Chondrocyte (in vitro differentiated cells): ENCODE measurements at regions not wholly inside any gene's neighbourhood (a gene's known extent, or its start where the extent isn't known, plus 50 kb on each side); places are given as distances from the start of the nearest gene placed in this dataset.
"Not testable (repeated sequence)": the region's sequence is repeated elsewhere in the genome, so short reads cannot be mapped to it uniquely, and the experiment has no call there.

Experiments
- DNase-seq: peaks from one replicate; pipeline ENCODE4 v3.0.0; 2021; ENCODE audit warnings: mixed read lengths, low spot score
- H3K27ac Mint-ChIP-seq: one replicate; pipeline ENCODE4 v1.8.0; 2021; ENCODE audit warnings: mild to moderate bottlenecking, moderate library complexity, mixed read lengths; ENCODE audit not compliant: unreplicated experiment
- H3K27me3 Mint-ChIP-seq: 2 replicates; pipeline ENCODE4 v1.8.0; 2021; ENCODE audit warnings: low read depth, mixed read lengths
- H3K36me3 Mint-ChIP-seq: 2 replicates; pipeline ENCODE4 v1.8.0; 2021; ENCODE audit warnings: low read depth, mixed read lengths
- H3K4me1 Mint-ChIP-seq: 2 replicates; pipeline ENCODE4 v1.8.0; 2021; ENCODE audit warnings: low read depth, mild to moderate bottlenecking, mixed read lengths
- H3K4me3 Mint-ChIP-seq: one replicate; pipeline ENCODE4 v1.8.0; 2021; ENCODE audit warnings: mild to moderate bottlenecking, moderate library complexity, mixed read lengths; ENCODE audit not compliant: unreplicated experiment
- H3K9me3 Mint-ChIP-seq: 2 replicates; pipeline ENCODE4 v1.8.0; 2021; ENCODE audit warnings: low read depth, mixed read lengths
- TF ChIP-seq, protein P1 (sequence below): fragments of 200-600 bp; sonication (generic); IDR thresholded peaks from 2 replicates; pipeline ENCODE4 v1.5.0; 2021; ENCODE audit warnings: antibody characterized with exemption, mild to moderate bottlenecking, moderate library complexity

DNA sequence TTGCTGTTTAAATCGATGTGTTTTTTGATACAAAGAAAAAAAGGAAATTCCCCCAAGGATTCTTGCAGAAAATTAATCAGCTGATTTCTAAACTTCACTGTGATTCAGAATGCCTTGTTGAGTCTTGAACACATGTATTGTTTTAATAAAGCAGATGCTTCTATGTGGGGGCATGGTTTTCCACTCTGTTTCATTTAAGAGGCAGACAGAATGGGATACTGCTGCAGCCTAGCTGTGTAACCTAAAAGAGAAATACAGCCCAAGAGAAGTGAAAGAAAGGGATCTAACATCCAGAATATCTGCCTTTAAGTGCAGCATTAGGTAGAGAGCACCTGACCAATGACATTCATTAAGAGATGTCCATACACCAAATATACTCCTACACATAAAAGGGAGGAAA is 365.1 kb upstream of the CCNH start:
- Mint-ChIP-seq H3K4me1 (peaks cover 4% of the 10 kb centered on the region), H3K4me3 (no peak overlapping the region), H3K27ac (no peak overlapping the region), H3K9me3 (no peaks in the 10 kb centered on the region), H3K36me3 (no peaks in the 10 kb centered on the region), H3K27me3 (peaks cover 29% of the 10 kb centered on the region)
- DNase-seq: no peak
- TF ChIP-seq, protein P1, sequence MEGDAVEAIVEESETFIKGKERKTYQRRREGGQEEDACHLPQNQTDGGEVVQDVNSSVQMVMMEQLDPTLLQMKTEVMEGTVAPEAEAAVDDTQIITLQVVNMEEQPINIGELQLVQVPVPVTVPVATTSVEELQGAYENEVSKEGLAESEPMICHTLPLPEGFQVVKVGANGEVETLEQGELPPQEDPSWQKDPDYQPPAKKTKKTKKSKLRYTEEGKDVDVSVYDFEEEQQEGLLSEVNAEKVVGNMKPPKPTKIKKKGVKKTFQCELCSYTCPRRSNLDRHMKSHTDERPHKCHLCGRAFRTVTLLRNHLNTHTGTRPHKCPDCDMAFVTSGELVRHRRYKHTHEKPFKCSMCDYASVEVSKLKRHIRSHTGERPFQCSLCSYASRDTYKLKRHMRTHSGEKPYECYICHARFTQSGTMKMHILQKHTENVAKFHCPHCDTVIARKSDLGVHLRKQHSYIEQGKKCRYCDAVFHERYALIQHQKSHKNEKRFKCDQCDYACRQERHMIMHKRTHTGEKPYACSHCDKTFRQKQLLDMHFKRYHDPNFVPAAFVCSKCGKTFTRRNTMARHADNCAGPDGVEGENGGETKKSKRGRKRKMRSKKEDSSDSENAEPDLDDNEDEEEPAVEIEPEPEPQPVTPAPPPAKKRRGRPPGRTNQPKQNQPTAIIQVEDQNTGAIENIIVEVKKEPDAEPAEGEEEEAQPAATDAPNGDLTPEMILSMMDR: no peak

DNA sequence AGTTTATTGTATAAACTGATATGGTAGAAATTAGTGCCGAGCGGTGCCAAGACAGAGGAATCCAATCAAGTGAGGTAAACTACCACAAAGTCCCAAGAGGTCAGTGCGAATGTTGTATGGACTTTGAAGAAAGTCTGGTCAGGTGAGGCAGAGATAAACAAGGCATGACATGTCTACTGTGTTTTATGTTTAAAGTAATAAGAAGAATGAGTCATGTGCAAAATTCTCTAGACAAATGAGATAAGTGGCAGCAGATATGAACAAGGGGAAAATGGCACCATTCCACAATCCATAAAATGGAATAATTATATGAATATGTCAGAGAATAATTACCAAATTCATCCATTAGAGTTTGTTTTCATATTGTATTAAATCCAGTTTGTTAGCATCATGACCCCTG is 364.1 kb upstream of the CCNH start:
- Mint-ChIP-seq H3K9me3 (no peaks in the 10 kb centered on the region), H3K27me3 (peaks cover 24% of the 10 kb centered on the region), H3K27ac (no peak overlapping the region), H3K4me3 (no peak overlapping the region), H3K36me3 (no peaks in the 10 kb centered on the region), H3K4me1 (peaks cover 4% of the 10 kb centered on the region)
- DNase-seq: no peak
- TF ChIP-seq, protein P1: no peak

DNA sequence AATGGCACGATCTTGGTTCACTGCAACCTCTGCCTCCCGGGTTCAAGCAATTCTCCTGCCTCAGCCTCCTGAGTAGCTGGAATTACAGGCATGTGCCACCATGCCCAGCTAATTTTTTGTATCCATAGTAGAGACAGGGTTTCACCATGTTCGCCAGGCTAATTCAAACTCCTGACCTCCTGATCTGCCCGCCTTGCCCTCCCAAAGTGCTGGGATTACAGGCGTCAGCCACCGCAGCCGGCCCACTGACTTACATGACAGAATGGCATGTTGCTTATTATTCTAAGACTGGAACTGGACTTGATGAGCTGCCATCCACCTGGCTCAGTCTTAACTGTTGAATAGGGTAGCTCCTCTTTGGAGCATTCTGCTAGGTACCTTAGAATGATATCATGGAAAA is 363.6 kb upstream of the CCNH start:
- not testable (repeated sequence) for DNase-seq, H3K4me1 Mint-ChIP-seq, H3K36me3 Mint-ChIP-seq, H3K27ac Mint-ChIP-seq, H3K9me3 Mint-ChIP-seq, H3K4me3 Mint-ChIP-seq
- peaks cover 20% of the 10 kb centered on the region for H3K27me3 Mint-ChIP-seq

DNA sequence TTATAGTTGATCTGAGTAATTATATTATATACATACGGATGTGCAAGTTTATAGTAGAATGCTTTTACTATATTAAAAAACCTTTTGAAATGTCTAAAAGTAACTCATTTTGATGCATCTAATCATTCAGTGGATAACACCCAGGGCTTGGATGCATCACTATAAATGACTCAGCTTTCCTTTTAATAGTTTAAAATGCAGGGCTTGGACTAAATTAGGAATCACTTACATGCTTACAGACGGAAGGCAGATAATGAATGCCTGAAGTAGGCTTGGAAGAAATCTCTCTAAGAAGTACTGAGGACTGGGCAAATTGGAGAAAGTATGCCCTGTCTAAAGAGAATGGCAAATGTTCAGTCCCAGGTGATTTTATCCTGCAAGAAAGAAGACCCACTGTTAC is 362.5 kb upstream of the CCNH start:
- Mint-ChIP-seq H3K27ac (no peak overlapping the region), H3K4me3 (no peak overlapping the region)
- TF ChIP-seq, protein P1: no peak

DNA sequence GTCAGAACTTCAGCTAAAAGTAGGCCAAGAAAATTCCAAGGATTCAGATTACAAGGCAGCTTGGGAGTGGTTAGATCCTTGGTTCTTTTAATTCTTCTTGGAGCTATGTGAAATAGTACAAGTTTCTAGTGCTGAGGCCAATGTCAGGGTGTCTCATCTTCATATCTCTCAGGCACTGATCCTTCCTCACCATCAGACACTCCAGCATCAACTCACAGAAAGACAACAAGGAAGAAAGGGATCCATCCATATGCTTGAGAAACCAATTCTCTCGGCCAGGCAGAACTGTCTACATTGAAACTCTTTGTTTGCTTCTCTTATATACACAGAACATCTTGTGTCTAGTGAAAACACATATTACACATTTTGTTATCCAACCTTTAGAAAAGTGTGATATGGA is 362.1 kb upstream of the CCNH start:
- no peak overlapping the region for H3K27ac Mint-ChIP-seq
- H3K27me3 Mint-ChIP-seq: peaks cover 20% of the 10 kb centered on the region
- no peaks in the 10 kb centered on the region for H3K4me1 Mint-ChIP-seq
- H3K4me3 Mint-ChIP-seq: no peak overlapping the region
- H3K9me3 Mint-ChIP-seq: no peaks in the 10 kb centered on the region
- no peaks in the 10 kb centered on the region for H3K36me3 Mint-ChIP-seq
- TF ChIP-seq, protein P1: no peak
- DNase-seq: no peak

More for the DNA sequence above, 362.5 kb upstream of the CCNH start:
- peaks cover 20% of the 10 kb centered on the region for H3K27me3 Mint-ChIP-seq
- no peaks in the 10 kb centered on the region for H3K36me3 Mint-ChIP-seq
- no peaks in the 10 kb centered on the region for H3K4me1 Mint-ChIP-seq
- no peaks in the 10 kb centered on the region for H3K9me3 Mint-ChIP-seq
- DNase-seq: no peak

DNA sequence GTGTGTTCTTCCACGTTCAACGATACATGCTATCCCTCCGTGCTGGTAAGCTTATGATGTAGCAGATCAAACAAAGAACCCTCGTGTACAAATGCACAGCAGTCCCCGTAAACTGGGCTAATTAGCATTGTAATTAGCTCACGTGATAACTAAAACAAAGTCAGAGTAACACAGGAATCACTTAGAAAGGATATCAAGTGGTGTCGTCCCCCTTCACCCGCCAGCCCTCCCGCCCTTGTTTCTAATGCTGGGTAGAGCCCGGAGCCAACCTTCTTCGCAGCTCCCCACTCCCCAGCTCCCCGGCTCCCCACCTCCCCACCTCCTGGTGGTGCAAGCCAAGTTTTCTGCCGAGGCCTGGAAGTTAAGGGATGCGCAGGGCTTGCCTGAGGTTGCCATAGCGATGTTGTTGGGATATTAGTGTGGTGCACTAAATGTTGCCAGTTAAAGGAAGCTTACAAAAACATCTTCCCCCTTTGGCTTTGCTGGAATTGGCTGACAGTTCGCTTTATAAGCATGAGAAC is 357.9 kb upstream of the CCNH start:
- Mint-ChIP-seq H3K36me3 (no peaks in the 10 kb centered on the region), H3K27ac (no peak overlapping the region), H3K4me3 (no peak overlapping the region), H3K9me3 (no peaks in the 10 kb centered on the region), H3K4me1 (no peaks in the 10 kb centered on the region), H3K27me3 (peaks cover 18% of the 10 kb centered on the region)
- peak; percentile 39 for DNase-seq
- TF ChIP-seq, protein P1: no peak
